HG02970 (cell line): ENCODE measurements at regions not wholly inside any gene's neighbourhood (a gene's known extent, or its start where the extent isn't known, plus 50 kb on each side); places are given as distances from the start of the nearest gene placed in this dataset.

Source experiments
- ATAC-seq: cut with Tn5 transposase; IDR thresholded peaks from one replicate; pipeline ENCODE4 v1.9.1; 2021; ENCODE audit warnings: mild to moderate bottlenecking, moderate library complexity, moderate number of reproducible peaks; ENCODE audit not compliant: unreplicated experiment, low FRiP score

DNA sequence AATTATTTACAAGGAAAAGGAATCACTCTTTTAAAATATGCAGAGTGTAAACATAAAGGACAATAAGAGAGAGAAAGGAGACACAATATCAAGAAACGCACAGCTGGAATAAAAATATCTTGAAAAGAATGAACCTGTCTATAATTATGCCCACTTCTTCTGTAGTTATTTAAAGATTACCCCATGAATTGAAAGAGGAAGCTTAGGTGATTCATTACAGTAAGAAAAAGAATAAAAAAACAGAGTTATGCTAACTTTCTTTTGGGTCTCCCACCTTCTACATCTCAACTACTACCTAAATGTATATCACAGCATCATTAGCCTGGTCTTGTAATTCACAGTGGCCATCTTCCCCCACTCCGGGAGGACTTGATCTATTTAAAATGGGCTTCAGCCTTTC, 182.1 kb downstream of the MRPL39 start:
- ATAC-seq = no peak

GRCh38 chr21:25424634-25425033, 182.6 kb downstream of the MRPL39 start:
- ATAC-seq = no peak

- ATAC-seq = no peak
These were observed 183.2 kb downstream of the MRPL39 start for GRCh38 chr21:25424048-25424447.

DNA sequence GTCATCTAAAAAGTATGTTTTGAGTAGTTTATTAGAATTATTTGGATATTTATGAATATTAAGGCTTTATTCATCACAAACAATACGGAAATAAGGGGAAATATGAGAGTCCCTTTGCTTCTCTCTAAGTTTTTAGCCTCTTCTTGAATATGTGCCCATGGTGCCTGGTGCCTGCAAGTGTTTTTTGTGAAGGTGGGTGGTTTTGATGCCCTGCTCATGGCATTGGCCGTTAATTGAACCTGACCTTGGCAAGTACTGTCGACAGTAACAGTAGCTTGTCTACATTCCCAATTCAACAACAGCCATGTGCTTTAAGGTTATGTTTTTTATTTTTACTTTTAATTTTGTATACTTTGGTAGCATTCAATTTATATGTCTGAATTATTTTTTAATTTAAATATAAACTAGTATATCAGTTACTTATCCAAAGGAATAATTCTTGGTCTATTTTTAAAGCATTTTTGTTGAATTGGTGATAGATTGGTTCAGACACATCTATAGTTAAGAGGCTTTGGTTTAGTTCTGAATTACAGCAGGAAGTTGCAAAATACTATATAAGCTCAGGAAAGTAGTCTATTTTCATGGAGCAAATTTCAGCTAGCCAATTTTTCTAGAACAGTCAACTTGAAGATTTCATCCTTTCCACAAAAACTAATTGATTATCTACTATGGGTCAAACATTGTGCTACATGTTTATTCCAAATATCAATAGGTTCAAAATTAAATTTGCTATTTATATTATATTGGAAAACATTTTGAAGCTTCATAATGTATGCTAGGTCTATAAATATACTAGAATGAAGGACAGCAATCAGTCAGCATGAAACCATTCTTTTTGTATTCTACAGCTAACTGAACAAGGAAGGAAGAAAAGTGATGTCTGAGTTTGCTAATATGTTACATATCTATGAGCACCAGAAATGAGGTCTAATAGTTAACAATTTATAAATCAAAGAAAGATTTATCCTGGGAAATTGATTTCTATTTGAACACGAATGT, 184.4 kb downstream of the MRPL39 start:
- ATAC-seq = no peak

DNA sequence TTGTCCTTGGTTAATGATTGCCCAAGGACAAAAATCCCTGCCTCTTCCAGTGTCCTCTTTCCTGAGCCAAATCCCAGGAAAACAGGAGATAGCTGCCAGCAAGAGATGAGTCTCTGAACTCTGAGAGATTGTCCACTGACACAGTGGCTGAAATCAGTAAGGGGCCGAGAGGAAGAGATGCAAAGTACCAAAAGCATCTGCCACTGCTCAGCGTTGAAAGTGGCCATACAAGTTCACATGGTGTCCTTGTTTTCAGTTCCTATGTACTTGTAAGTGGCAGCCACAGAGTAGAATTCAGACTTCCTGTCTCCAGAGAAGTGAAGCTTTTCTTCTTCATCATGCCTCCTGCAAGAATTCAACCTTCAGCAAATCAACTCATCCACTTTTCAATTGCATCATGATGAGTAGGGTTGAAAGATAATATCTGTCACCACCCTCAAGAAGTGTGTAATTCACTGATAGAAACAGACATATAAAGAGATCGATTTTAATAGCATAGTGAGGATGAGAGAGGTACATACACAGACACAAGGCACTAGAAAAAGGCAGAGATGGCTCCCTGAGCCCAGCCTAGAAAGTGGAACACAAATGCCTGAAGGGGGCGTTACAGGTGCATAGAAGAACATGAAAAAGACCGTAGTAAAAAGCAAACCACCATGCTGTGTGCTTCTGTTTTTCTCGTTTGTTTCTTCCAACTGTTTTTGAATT, 185.8 kb downstream of the MRPL39 start:
- peak; percentile 65 for ATAC-seq

GRCh38 chr21:25420831-25421230, 186.4 kb downstream of the MRPL39 start:
- ATAC-seq = no peak

GRCh38 chr21:25416669-25417068, 190.6 kb downstream of the MRPL39 start:
- no peak for ATAC-seq

- no peak for ATAC-seq
These were observed 195.2 kb downstream of the MRPL39 start for GRCh38 chr21:25412100-25412499.

DNA sequence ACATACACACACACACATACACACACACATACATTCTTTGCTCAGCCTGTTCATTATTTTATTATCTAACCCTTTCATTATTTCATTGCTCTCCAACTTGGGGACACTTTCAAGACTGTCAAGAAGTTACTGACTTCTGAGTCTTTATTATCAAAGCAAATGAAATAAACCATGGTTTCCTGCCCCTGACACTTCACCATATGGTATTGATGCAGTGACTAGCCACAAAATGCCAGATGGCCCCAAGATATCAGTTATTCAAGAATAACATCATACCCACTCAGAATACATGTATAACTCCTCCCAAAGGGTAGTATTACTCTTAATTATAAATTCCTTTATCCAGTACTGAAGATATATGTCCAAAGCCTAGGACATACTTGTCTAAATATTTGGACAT, 197.3 kb downstream of the MRPL39 start:
- ATAC-seq = no peak

DNA sequence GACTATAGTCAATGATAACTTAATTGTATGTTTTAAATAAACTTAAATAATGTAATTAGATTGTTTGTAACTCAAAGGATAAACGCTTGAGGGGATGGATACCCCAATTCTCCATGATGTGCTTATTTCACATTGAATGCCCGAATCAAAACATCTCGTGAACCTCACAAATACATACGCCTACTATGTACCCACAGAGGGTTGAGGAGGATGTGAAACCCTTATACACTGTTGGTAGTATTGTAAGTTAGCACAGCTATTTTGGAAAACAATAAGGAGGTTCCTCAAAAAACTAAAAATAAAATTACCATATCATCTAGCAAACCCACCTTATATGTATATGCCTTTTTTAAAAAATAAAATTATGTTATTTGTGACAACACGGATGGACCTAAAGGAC, 198.6 kb downstream of the MRPL39 start:
- ATAC-seq = no peak

DNA sequence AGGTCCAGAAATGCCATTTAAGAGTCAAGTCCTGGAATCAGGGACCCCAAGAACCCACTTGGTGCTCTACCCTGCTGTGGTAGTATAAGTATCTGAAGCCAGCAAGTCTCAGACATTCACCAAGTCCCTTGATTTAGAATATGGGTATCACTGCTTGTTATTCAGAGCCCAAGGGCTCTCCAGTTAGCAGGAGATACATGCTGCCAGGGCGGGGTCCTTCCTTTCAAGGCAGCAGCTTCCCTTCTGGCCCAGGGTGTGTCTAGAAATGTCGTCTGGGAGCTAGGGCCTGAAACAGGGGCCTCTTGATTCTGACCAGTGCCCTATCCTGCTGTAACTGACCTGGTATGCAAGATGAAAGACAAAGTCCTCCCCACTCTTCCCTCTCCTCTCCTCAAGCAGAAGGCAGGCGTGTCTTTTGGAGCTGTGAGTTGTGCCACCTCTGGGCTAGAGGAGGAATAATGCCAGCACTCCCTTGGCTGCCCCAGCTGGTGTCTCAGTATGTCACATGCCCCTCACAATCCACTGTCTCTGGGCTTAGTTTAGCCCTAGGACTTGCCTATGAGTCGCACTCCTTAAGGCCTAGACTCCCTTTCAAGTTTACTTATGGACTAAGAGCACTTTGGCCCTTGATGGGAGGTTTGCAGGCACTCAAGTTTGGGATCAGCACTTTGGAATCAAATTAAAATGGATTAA, 200.2 kb downstream of the MRPL39 start:
- no peak for ATAC-seq

- ATAC-seq = no peak
These were observed 201.3 kb downstream of the MRPL39 start for GRCh38 chr21:25405984-25406383.

GRCh38 chr21:25402134-25402961, 204.9 kb downstream of the MRPL39 start:
- no peak for ATAC-seq

- ATAC-seq = no peak
These were observed 206.9 kb downstream of the MRPL39 start for GRCh38 chr21:25400427-25400826.

DNA sequence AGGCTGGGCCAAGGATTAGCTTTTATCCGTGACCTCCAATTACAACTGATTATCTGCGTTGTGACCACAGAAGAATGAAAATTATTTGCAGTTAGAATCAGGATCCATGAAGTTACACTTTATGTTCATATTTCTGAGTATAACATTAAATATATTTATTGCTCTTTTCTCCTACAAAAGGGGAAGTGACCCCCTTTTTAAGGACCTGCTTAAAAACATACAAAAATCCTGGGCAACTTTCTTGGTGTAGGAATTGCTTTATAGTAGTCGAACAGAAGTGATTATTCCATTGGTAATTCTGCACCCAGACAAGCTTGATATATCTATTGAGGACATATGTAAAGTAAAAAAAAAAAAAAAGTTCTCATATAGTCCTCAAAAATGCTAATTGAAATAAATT, 208.7 kb downstream of the MRPL39 start:
- no peak for ATAC-seq

GRCh38 chr21:25396135-25396711, 211.1 kb downstream of the MRPL39 start:
- ATAC-seq = peak; percentile 75

- ATAC-seq = no peak
These were observed 215.5 kb downstream of the MRPL39 start for GRCh38 chr21:25391777-25392176.

GRCh38 chr21:25390701-25391100, 216.6 kb downstream of the MRPL39 start:
- ATAC-seq = no peak

DNA sequence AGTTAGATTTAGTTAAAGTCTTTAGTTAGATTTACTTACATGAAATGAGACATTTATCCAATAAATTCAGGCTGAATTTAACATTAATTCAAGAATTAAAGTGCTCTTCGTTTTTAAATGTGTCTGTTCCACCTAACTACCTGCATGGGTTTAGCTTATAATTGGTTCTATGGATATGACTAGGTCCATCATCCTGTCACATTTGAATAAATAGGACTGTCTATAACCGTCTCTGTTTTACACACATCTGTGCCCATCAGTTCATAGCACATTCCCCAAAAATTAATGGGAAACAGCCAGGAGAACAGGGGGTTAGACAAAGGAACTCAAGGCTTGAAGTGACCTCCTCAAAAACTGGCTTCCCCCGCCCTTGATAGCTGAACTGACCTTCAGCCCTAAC, 219.6 kb downstream of the MRPL39 start:
- no peak for ATAC-seq
